Stimulated activated CD8-positive, alpha-beta memory T cell treated with anti-CD3 and anti-CD28 coated beads, Interleukin-4, amount 100 ng/mL, for 48 hours (primary cell): ENCODE measurements at regions not wholly inside any gene's neighbourhood (a gene's known extent, or its start where the extent isn't known, plus 50 kb on each side); places are given as distances from the start of the nearest gene placed in this dataset.

Source experiments
- DNase-seq: peaks from one replicate; pipeline ENCODE4 v3.0.0-alpha.2; 2020

- DNase-seq: no peak
Observed at GRCh38 chr2:6425032-6425431, 440.7 kb downstream of the CMPK2 start.

- no peak for DNase-seq
Observed at GRCh38 chr2:6429210-6429986, 436.3 kb downstream of the CMPK2 start.

GRCh38 chr2:6434438-6434837 is 431.3 kb downstream of the CMPK2 start:
- DNase-seq: no peak

- no peak for DNase-seq
Observed at GRCh38 chr2:6441800-6442199, 423.9 kb downstream of the CMPK2 start.

GRCh38 chr2:6442252-6442985 is 423.3 kb downstream of the CMPK2 start:
- no peak for DNase-seq

- no peak for DNase-seq
Observed at GRCh38 chr2:6443061-6443823, 422.5 kb downstream of the CMPK2 start.

GRCh38 chr2:6444514-6444913 is 421.2 kb downstream of the CMPK2 start:
- DNase-seq: no peak

- DNase-seq: no peak
Observed at GRCh38 chr2:6445156-6445555, 420.6 kb downstream of the CMPK2 start.

- DNase-seq: no peak
Observed at GRCh38 chr2:6446938-6447608, 418.6 kb downstream of the CMPK2 start.

- DNase-seq: no peak
Observed at GRCh38 chr2:6448893-6449292, 416.8 kb downstream of the CMPK2 start.

GRCh38 chr2:6449343-6449742 is 416.4 kb downstream of the CMPK2 start:
- no peak for DNase-seq

- no peak for DNase-seq
Observed at GRCh38 chr2:6452702-6453481, 412.8 kb downstream of the CMPK2 start.

GRCh38 chr2:6454286-6454990 is 411.3 kb downstream of the CMPK2 start:
- no peak for DNase-seq

- no peak for DNase-seq
Observed at GRCh38 chr2:6459138-6459537, 406.6 kb downstream of the CMPK2 start.

GRCh38 chr2:6470518-6470917 is 395.2 kb downstream of the CMPK2 start:
- DNase-seq: no peak

- no peak for DNase-seq
Observed at GRCh38 chr2:6471419-6471818, 394.3 kb downstream of the CMPK2 start.

- no peak for DNase-seq
Observed at GRCh38 chr2:6474161-6475140, 391.3 kb downstream of the CMPK2 start.

GRCh38 chr2:6475155-6475940 is 390.4 kb downstream of the CMPK2 start:
- DNase-seq: no peak

- DNase-seq: no peak
Observed at GRCh38 chr2:6480514-6480913, 385.2 kb downstream of the CMPK2 start.
